KMS-11 (cell line): ENCODE measurements at regions not wholly inside any gene's neighbourhood (a gene's known extent, or its start where the extent isn't known, plus 50 kb on each side); places are given as distances from the start of the nearest gene placed in this dataset.

Experiments used
- H2AFZ ChIP-seq: fragments of 200-600 bp; sonication (generic); 2 replicates; pipeline ENCODE4 v1.6.1; 2016; ENCODE audit warnings: antibody characterized with exemption, mixed run types, low read depth
- H3K27ac ChIP-seq: fragments of 200-600 bp; sonication (generic); 2 replicates; pipeline ENCODE4 v1.6.1; 2016; ENCODE audit warnings: mild to moderate bottlenecking, mixed run types
- H3K27me3 ChIP-seq: fragments of 200-600 bp; sonication (generic); 2 replicates; pipeline ENCODE4 v1.6.1; 2017; ENCODE audit warnings: mild to moderate bottlenecking, low read depth, mixed run types, moderate library complexity; ENCODE audit not compliant: insufficient read depth
- H3K36me3 ChIP-seq: fragments of 200-600 bp; sonication (generic); 2 replicates; pipeline ENCODE4 v1.6.1; 2017; ENCODE audit warnings: mild to moderate bottlenecking, mixed run types; ENCODE audit not compliant: insufficient read depth
- H3K4me1 ChIP-seq: fragments of 200-600 bp; sonication (generic); 2 replicates; pipeline ENCODE4 v1.6.1; 2016; ENCODE audit warnings: mild to moderate bottlenecking, low read depth, mixed run types; ENCODE audit not compliant: poor library complexity, severe bottlenecking
- H3K4me2 ChIP-seq: fragments of 200-600 bp; sonication (generic); 2 replicates; pipeline ENCODE4 v1.7.0; 2016; ENCODE audit warnings: mild to moderate bottlenecking, mixed run types
- H3K4me3 ChIP-seq: fragments of 200-600 bp; sonication (generic); IDR thresholded peaks from 2 replicates; pipeline ENCODE4 v1.6.1; 2017; ENCODE audit warnings: low read depth, low read length, mixed read lengths; ENCODE audit not compliant: insufficient read depth
- H3K79me2 ChIP-seq: fragments of 200-600 bp; sonication (generic); 2 replicates; pipeline ENCODE4 v1.6.1; 2016; ENCODE audit warnings: low read depth, mixed run types; ENCODE audit not compliant: insufficient read depth
- H3K9ac ChIP-seq: fragments of 200-600 bp; sonication (generic); 2 replicates; pipeline ENCODE4 v1.6.1; 2016; ENCODE audit warnings: mild to moderate bottlenecking, mixed run types
- H4K20me1 ChIP-seq: fragments of 200-600 bp; sonication (generic); 2 replicates; pipeline ENCODE4 v1.6.1; 2016; ENCODE audit warnings: mild to moderate bottlenecking, mixed run types; ENCODE audit not compliant: insufficient read depth
- CTCF ChIP-seq: fragments of 200-600 bp; sonication (generic); conservative IDR thresholded peaks from 2 replicates; pipeline ENCODE4 v1.6.1; 2017; ENCODE audit warnings: low read depth, mild to moderate bottlenecking, antibody characterized with exemption, low read length, moderate library complexity, mixed read lengths

- Histone ChIP-seq H3K4me2 (no peak overlapping the region), H3K79me2 (no peaks in the 10 kb centered on the region), H3K36me3 (no peaks in the 10 kb centered on the region), H2AFZ (no peak overlapping the region), H3K27ac (no peak overlapping the region), H4K20me1 (no peaks in the 10 kb centered on the region), H3K27me3 (no peaks in the 10 kb centered on the region), H3K9ac (no peak overlapping the region), H3K4me1 (no peaks in the 10 kb centered on the region), H3K4me3 (no peak overlapping the region)
- TF ChIP-seq CTCF = no peak
Measured at GRCh38 chr10:113431398-113432160, 121.3 kb upstream of the HABP2 start.

GRCh38 chr10:113433711-113434110, 119.1 kb upstream of the HABP2 start:
- Histone ChIP-seq H3K79me2 (no peaks in the 10 kb centered on the region), H2AFZ (no peak overlapping the region), H3K4me2 (no peak overlapping the region), H4K20me1 (no peaks in the 10 kb centered on the region), H3K4me3 (no peak overlapping the region), H3K27ac (no peak overlapping the region), H3K27me3 (no peaks in the 10 kb centered on the region), H3K9ac (no peak overlapping the region), H3K36me3 (no peaks in the 10 kb centered on the region), H3K4me1 (no peaks in the 10 kb centered on the region)
- TF ChIP-seq CTCF = no peak

DNA sequence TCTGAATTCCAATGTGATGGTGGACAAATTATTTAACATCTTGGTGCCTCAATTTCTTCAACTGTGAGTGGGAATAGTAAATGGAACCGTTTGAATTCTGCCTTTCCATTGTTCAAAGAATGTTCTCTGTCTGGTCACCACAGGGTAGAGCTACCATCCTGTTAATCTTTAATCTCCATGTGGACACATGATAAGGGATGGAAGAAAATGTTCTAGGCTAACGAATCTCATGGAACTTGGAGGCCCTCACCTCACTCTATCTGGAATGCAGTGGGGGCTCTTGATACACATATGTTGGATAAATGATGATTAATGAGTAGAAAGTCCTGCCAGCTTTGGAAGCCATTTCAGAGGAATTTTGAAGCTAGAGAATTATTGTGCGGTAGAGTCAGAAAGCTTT, 118.5 kb upstream of the HABP2 start:
- Histone ChIP-seq H3K79me2 (no peaks in the 10 kb centered on the region), H3K4me1 (no peaks in the 10 kb centered on the region), H2AFZ (no peak overlapping the region), H3K4me3 (no peak overlapping the region), H3K27me3 (no peaks in the 10 kb centered on the region), H3K9ac (no peak overlapping the region), H4K20me1 (no peaks in the 10 kb centered on the region), H3K27ac (no peak overlapping the region), H3K4me2 (no peak overlapping the region), H3K36me3 (no peaks in the 10 kb centered on the region)
- TF ChIP-seq CTCF = no peak

- Histone ChIP-seq H3K79me2 (no peaks in the 10 kb centered on the region), H3K27ac (no peak overlapping the region), H3K9ac (no peak overlapping the region), H3K36me3 (no peaks in the 10 kb centered on the region), H3K27me3 (no peaks in the 10 kb centered on the region), H4K20me1 (no peaks in the 10 kb centered on the region), H2AFZ (no peak overlapping the region), H3K4me1 (no peaks in the 10 kb centered on the region), H3K4me2 (no peak overlapping the region), H3K4me3 (no peak overlapping the region)
- no peak for TF ChIP-seq CTCF
Measured at GRCh38 chr10:113434950-113435349, 117.9 kb upstream of the HABP2 start.
